HG03159 (cell line): ENCODE measurements at regions not wholly inside any gene's neighbourhood (a gene's known extent, or its start where the extent isn't known, plus 50 kb on each side); places are given as distances from the start of the nearest gene placed in this dataset.
"Not testable (repeated sequence)": the region's sequence is repeated elsewhere in the genome, so short reads cannot be mapped to it uniquely, and the experiment has no call there.

Experiments
- ATAC-seq: cut with Tn5 transposase; IDR thresholded peaks from one replicate; pipeline ENCODE4 v1.9.1; 2021; ENCODE audit warnings: mild to moderate bottlenecking, moderate library complexity; ENCODE audit not compliant: unreplicated experiment

DNA sequence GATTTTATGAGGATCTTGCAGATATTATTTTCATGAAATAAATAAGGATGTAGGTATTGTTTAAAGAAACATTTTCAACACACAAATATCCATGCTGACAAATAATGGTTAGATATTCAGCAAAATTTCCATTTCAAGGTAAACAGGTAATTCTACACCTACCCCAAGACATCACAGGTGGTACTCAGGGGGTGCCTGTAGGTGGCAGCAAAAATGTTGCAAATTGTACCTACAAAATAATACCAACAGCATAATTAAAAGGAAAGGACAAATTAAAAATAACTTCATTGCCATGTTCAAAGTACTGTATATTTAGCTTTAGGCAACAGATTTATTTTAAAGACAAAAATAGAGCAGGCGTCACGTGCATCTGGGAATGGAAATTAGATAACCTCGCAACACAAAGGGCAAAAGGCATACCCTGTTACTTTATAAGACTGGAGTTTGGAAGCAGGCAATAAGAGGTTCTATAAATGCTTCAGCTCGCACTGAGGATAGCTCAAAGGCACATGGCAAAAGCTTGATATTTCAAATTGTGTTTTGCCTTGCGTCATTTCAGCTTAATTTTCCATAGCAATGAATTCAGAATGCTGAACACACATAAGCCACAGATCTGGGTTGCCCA, 630.5 kb downstream of the TDRD15 start:
- no peak for ATAC-seq

GRCh38 chr2:21757805-21758430, 634.1 kb downstream of the TDRD15 start:
- no peak for ATAC-seq

DNA sequence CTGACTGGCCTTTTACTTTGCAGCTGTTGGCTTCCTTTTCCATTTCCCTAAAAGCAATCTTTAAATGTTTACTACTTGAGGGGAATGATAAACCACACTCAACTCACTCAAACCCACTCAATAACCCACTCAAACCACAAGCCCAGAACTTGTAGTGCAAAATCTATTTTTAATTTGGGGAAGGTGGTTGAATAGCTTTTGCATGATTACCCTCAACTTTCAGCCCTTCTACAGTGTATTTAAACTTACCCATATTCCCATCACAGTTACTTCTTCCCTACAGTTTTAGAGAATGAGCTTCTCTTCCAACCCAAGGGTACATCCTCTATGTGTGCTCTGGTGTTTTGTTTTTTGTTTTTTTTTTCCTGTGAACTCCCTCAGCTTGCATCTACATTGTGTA, 636.1 kb downstream of the TDRD15 start:
- no peak for ATAC-seq

- no peak for ATAC-seq
Observed at GRCh38 chr2:21761361-21761760, 637.6 kb downstream of the TDRD15 start.

DNA sequence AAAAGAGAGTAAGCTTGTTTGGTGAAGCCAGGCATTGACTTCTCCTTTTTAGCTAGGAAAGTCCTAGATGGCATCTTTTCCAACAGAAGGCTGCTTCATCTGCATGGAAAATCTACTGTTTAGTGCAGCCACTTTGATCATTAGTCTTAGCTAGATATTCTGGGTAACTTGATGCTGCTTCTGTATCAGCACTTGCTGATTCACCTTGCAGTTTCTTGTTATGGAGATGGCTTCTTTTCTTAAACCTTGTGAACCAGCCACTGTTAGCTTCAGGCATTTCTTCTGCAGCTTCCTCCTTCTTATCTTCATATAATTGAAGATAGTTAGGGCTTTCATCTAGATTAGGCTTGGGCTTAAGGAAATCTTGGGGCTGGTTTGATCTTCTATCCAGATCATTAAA, 639.7 kb downstream of the TDRD15 start:
- ATAC-seq, result no peak

- no peak for ATAC-seq
Observed at GRCh38 chr2:21770787-21771186, 647.0 kb downstream of the TDRD15 start.

DNA sequence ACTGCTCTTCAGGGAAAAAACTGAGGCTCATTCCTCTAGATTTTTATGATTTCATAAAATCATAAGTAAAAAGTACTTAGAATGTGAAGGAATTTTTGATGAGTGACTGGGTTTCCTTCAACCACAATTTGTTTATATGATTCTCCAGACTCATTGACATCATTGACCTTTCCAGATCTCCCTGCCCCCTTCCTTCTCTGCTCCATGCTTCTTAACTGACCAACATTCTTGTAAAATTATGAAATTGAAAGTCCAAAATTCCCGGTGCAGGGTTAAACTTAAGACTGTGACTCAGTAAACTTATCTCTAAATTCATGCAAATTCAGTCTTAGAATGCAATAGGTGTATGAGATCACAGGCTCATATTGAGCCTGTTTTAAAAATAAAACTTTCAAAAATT, 648.9 kb downstream of the TDRD15 start:
- no peak for ATAC-seq

DNA sequence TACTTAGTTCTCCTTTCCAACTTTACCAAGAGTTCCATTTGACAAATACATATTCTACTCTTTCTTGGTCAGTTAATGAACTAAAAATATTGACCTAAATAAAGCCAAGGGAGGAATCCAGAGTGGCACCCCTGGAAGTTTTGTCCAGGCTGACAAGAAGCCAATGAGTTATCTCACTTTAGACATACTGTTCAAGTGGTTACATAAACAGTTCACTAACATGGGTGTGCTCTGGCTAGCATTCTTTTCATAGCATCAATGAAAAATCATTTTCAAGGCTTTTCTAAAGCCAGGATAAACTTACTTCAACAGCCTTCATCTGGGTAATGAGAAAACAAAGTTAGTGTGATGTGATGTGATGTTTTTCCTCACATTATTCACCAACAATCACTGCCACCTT, 649.4 kb downstream of the TDRD15 start:
- no peak for ATAC-seq

- no peak for ATAC-seq
Observed at GRCh38 chr2:21774691-21775368, 651.1 kb downstream of the TDRD15 start.

DNA sequence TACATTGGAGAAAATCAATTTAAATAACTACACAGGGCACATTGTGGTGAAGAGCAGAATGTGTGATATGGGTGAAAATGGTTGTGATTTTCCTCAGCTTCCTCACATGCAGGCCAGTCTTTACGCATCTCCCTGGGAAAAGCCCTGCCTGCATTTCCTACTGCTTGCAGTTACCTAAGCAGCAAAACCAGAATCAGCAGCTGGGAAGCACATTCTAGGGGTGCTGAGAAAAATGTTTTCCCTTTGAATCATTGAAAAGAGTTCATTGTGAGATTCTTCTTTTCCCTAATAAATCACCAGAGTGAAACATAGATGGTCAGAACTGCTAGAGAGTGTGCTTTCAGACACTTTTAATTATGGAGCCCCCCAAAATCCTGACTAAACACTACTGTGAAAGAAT, 656.0 kb downstream of the TDRD15 start:
- ATAC-seq, result no peak

- ATAC-seq, result no peak
Observed at GRCh38 chr2:21781962-21782361, 658.2 kb downstream of the TDRD15 start.

DNA sequence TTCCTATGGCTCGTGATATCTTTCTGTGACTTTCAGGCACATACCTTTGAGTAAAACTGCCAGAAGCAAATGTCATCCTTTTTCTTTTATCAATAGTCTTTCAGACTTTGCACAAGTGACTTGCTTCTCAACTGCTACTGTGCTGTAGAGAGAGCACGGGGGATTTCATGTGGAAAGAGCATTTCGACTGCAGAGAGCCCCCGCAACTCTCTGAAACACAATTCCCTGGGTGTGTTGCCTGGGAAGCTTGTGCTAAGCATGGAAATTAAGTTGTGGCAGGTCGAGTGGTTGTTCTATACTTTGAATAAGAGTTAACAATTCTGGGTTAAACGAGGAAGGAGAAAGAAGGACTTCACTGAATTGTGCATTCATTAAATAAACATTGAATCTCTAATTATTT, 659.1 kb downstream of the TDRD15 start:
- ATAC-seq, result no peak

DNA sequence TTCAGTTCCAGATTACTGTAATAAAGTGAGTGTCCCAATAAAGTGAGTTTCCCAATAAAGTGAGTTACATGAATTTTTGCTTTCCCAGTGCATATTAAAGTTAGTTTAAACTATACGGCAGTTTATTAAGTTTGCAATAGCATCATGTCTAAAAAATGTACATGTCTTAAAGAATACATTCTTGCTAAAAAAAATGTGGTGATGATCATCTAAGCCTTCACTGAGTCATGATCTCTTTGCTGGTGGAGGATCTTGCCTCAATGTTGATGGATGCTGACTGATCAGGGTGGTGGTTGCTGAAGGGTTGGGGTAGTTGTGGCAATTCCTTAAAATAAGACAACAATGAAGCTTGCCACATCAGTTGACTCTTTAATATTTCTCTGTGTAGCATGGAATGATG, 664.2 kb downstream of the TDRD15 start:
- no peak for ATAC-seq

DNA sequence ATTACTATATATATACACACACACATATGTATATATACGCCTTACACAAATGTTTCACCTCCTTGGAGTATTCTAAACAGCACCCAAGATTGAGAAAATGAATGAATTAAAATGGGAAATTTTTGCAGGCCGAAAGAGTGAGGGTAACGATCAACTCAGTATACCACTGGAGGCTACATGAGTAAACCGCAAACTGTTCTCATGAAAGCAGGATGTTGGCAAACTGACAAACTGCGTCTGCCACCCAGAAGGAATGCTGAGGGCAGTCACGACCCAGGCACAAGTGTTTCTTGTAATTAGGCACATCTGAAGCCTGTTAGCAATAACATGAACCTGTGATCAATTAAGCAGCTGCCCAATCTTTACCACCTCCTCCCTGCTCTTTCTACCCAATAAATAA, 666.5 kb downstream of the TDRD15 start:
- ATAC-seq, result not testable (repeated sequence)

GRCh38 chr2:21792571-21792970, 668.8 kb downstream of the TDRD15 start:
- ATAC-seq, result no peak

GRCh38 chr2:21793461-21793860, 669.7 kb downstream of the TDRD15 start:
- no peak for ATAC-seq

- ATAC-seq, result no peak
Observed at GRCh38 chr2:21794611-21795010, 670.8 kb downstream of the TDRD15 start.

DNA sequence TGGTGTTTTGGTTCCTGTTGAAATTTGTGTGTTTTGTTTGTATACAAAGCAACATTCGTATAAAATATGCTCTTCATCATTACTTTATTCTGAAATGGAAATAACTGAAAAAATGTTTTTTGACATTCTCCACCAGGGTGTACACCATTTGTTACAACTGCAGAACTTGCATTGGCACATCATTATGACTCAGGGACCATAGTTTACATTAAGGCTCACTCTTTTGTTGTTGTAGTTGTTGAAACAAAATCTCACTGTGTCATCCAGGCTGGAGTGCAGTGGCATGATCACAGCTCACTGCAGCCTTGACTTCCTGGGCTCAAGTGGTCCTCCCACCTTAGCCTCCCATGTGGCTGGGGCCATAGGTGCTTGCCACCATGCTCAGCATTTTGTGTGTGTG, 676.6 kb downstream of the TDRD15 start:
- no peak for ATAC-seq

- ATAC-seq, result no peak
Observed at GRCh38 chr2:21803550-21803949, 679.8 kb downstream of the TDRD15 start.

GRCh38 chr2:21804151-21804550, 680.4 kb downstream of the TDRD15 start:
- ATAC-seq, result no peak

DNA sequence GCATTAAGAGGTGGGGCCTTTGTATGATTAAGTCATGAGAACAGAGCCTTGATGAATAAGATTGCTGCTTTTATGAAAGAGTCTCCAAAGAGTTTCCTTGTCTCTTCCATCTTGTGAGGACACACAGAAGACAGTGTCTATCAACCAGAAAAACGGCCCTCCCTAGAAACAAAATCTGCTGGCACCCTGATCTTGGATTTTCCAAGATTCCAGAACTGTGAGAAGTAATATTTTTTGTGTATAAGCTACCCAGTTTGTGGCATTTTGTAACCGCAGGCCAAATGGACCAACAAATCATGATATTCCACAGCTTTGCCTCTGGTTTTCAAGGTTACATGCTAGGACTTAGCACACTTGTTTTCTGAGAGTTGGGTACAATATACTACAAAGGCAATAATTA, 687.8 kb downstream of the TDRD15 start:
- ATAC-seq, result no peak

GRCh38 chr2:21812766-21813165, 689.0 kb downstream of the TDRD15 start:
- no peak for ATAC-seq
